Activated naive CD8-positive, alpha-beta T cell treated with anti-CD3 and anti-CD28 coated beads, Interleukin-2, amount 50 U/mL, for 16 hours (primary cell): ENCODE measurements at regions not wholly inside any gene's neighbourhood (a gene's known extent, or its start where the extent isn't known, plus 50 kb on each side); places are given as distances from the start of the nearest gene placed in this dataset.
"Not testable (repeated sequence)": the region's sequence is repeated elsewhere in the genome, so short reads cannot be mapped to it uniquely, and the experiment has no call there.

Source experiments
- DNase-seq: peaks from one replicate; pipeline ENCODE4 v3.0.0-alpha.2; 2020; ENCODE audit warnings: low read depth, low spot score

DNA sequence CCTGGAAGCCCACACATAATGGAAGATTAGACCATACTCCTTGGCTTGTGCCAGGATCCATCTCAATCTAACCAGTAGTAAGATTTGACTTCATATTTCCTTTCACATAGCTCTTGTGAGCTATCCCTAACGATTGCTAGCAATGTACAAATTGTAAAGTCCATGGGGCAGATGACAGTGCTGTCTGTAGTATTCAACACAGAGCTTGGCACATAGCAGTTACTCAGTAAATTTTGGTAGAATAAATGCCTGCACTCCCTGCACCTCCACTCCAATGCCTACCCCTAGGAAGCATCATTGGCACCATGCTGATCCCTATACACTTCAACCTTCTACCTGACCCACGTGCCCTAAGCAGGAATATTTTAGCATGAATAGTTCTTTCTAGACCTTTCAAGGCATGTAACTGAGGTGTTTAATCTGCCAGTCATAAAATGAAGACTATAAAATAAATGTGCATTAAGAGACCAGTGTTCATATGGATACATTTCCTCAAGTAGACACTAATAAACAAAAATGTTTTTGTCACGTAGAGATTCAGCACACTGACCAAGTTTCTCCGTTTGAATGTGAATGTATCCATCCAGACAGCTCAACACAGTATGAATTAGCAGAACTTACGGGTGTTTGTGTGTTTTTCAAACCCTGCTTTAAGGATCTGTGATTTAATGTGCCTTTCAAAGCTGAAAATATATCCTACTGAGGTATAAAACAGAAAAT lies 98.8 kb downstream of the BMP4 start:
- DNase-seq: no peak

DNA sequence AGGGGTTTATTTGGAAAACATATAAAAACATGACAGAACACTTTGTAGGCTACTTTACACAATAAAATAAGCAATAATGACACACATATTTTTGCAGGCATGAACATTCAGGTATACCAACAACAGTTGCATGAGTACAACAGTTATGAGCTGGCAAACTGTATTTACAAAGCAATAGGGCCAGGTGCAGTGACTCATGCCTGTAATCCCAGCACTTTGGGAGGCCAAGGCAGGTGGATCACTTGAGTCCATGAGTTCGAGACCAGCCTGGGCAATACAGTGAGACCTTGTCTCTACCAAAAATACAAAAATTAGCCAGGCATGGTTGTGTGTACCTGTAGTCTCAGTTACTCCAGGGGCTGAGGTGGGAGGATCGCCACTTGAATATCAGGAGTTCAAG lies 101.1 kb downstream of the BMP4 start:
- no peak for DNase-seq

DNA sequence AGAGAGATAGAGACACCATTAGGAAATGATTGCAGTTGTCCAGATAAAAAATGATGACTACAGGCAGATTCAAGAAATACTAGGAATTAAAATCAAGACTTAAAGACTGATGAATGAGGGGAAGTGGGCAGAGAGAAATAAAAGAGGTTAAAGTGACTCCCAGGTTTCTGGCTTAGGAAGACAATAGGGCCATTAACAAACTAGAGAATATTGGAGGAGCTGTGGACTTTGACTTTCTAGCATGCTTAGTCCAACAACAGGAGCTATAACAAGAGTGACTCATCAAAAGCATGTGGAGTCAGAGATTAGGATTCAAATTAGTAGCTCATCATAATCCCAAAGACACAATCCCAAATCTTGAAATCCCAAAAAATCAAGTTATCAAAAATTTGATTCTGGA lies 101.5 kb downstream of the BMP4 start:
- DNase-seq: no peak

GRCh38 chr14:53851394-53852090 lies 105.1 kb downstream of the BMP4 start:
- no peak for DNase-seq

DNA sequence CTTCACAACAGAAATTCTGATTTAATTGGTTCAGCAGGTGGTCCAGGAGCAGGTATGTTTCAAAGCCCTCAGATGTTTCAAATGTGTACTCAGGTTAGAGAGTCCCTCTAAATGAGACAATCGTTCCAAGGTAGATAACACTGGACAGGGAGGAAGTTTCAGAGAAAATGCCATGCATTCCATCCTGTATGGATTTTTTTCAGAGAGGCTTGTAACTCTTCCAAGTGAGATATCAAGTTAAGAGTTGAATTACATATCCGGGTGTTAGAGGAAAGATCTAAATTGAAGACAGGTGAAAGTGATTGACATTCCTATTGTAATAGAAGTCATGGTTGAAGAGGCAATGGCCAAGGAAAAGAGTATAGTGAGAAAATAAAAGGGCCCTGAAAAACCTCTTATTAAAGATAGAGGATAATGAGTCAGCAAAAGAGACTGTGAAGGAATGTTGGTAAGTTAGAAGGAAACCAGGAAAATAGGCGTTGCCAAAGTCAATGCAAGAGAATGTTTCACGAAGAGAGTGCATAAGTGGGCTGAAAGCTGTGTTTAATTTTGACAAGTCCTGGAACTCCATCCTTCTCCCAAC lies 105.8 kb downstream of the BMP4 start:
- no peak for DNase-seq

DNA sequence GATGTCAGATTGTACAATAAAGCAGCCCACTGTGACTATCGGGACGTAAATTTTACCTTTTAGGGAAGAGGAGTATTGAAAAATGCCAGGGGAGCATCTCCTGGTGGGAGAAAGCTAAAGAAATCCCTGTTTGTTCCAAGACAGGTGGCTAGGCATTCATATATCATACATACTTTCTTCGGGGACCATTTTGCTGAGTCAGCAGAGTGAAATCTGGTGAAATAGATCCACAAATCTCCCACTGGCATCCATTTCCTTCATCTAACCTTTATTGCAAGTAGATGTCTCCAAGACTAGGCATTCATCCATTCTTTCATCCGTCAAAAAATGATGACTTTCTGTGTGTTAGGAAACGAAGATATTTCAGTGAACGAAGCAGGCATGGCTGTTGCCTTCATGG lies 107.1 kb downstream of the BMP4 start:
- DNase-seq: no peak

DNA sequence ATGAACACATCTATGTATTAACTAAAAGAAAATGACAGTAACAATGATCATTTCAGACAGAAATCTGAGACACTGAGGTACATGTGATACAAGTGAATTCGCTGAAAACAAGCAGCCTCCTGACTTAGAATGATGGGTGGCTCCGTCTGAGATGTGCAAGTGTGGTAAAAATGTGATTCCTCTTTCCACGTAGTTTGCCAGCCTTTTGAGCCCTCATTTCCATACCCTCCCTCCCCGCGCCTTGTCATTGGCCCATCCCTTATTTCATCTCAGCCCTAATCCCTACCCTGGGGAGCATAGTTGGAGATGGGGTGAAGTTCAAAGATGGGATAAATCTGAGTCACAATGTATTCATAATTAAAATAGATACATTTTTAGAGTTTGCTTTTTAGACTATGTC lies 107.8 kb downstream of the BMP4 start:
- DNase-seq: no peak

- DNase-seq: no peak
Measured at GRCh38 chr14:53847881-53848280, 108.7 kb downstream of the BMP4 start.

DNA sequence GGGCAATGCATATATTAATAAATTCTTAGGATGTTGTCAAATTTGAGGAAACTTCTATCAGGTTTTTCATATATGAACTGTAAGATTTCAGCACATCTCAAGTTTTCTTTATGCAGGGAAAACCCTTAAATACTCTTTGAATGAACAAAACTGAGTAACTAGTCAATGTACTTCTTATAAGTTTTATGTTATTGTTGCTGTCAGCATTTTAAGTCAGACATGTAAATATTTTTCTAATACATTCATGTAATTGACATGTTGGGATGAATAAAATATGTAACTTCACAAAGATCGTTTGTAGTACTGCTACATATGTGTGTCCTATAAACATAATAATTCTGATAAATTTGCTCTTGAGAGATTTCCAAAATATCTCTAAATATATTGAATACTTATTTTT lies 109.6 kb downstream of the BMP4 start:
- DNase-seq: no peak

- no peak for DNase-seq
Measured at GRCh38 chr14:53845813-53846693, 110.6 kb downstream of the BMP4 start.

GRCh38 chr14:53842938-53843337 lies 113.7 kb downstream of the BMP4 start:
- no peak for DNase-seq

DNA sequence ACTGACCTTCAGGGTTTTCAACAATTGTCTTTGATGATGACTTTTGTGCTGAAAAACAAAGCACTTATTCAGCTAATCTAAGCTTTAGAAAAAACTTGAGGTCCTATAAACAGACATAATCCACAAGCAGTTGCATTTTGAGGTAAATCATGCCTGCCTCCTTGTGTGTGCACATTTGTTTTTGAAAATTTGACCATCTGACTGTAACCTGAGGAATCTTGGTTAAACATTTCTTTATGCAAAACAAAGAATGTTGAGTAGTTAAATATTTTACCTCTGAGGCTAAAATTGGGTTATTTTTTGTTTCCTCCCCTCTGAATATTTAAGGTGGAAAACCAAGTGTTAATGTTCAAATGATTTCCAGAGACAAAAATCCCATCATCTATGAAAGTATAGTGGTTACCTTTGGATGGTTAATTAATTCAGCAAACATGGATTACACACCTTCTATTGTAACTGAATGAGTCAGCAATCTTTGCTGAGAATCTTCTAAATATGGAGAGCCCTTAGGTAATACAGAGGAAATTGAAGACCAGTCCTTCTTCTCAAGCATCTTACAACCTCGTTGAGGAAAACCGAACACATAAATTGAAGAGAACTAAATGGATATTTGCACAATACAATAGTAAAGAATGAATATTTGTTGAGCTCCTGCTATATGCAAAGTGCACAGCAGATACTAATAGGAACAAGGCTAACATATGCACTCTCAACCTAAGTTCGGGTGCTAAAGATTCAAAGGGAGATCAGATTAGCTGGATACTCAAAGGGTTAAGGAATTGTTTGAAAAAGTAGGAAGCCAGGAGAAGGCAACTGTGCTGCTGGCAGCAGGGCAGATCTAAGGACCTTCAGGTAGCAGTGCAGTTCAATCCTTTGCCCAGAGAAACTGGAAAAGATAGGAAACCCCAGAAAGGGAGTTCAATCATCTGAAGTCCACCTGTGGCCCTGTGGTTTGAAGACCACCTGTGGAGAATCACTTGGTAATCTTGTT lies 115.2 kb downstream of the BMP4 start:
- DNase-seq: no peak

GRCh38 chr14:53840444-53840843 lies 116.2 kb downstream of the BMP4 start:
- no peak for DNase-seq

DNA sequence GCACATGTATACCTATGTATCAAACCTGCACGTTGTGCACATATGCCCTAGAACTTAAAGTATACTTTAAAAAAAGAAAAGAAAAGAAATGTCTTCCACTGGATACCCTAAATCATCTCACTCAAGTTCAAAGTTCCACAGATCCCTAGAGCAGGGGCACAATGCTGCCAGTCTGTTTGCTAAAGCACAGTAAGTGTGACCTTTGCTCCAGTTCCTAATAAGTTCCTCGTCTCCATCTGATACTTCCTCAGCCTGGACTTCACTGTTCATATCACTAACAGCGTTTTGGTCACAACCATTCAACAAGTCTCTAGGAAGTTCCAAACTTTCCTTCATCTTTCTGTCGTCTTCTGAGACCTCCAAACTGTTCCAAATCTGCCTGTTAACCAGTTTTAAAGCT lies 118.3 kb downstream of the BMP4 start:
- DNase-seq: no peak

DNA sequence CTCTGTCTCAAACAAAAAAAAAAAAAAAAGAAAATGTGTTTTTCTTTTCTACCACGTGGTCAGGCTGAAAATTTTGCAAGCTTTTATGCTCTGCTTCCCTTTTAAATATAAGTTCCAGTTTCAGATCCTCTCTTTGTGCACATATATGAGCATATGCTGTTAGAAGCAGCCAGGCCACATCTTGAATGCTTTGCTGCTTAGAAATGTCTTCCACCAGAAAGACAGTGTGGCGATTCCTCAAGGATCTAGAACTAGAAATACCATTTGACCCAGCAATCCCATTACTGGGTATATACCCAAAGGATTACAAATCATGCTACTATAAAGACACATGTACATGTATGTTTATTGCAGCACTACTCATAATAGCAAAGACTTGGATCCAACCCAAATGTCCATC lies 119.0 kb downstream of the BMP4 start:
- DNase-seq: not testable (repeated sequence)

GRCh38 chr14:53836551-53836950 lies 120.1 kb downstream of the BMP4 start:
- DNase-seq: no peak

GRCh38 chr14:53828820-53829219 lies 127.8 kb downstream of the BMP4 start:
- DNase-seq: no peak

DNA sequence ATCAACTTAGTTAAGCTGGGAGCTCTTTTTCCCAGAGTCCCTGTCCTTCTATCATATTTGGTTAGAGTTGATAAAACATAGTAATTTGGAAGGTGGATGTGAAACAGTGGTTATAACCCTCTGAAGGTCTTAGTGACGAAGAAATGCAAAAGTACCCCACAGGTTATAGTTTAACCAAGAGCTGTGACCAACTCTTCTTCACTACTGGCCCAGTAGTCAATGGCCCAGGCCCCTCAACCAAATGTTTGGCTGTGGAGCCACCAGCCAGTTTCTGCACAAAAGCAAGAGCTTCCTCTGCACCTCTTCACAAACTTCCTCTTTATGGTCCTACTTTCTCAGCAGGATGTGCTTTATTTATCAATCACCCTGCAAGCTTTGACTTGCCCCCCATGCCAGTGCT lies 132.6 kb downstream of the BMP4 start:
- DNase-seq: no peak

- no peak for DNase-seq
Measured at GRCh38 chr14:53814392-53814791, 142.2 kb downstream of the BMP4 start.

GRCh38 chr14:53810221-53810620 lies 146.4 kb downstream of the BMP4 start:
- DNase-seq: no peak

GRCh38 chr14:53808042-53808441 lies 148.6 kb downstream of the BMP4 start:
- DNase-seq: no peak
